OCI-LY7 (cell line): ENCODE measurements at regions not wholly inside any gene's neighbourhood (a gene's known extent, or its start where the extent isn't known, plus 50 kb on each side); places are given as distances from the start of the nearest gene placed in this dataset.
A peak's percentile ranks its signal among the peaks of the same experiment; 100 is the strongest.
"Not testable (repeated sequence)": the region's sequence is repeated elsewhere in the genome, so short reads cannot be mapped to it uniquely, and the experiment has no call there.

Experiments used
- BruUV-seq: library from RNA; stranded (reverse); fragments of 400-500 nt; replicated peaks from 2 replicates; lab custom pipeline; 2021; lab: Mats Ljungman, UMichigan
- CTCF ChIA-PET: fragments of 300-600 bp; sonication (Branson Sonifier 250); formaldehyde crosslinking; loops from one replicate; lab custom pipeline; 2022; ENCODE audit warnings: antibody characterized with exemption; ENCODE audit not compliant: unreplicated experiment; lab: Charles Lee
- POLR2A ChIA-PET: fragments of 300-600 bp; sonication (Branson Sonifier 250); formaldehyde crosslinking; loops from one replicate; lab custom pipeline; 2022; ENCODE audit warnings: antibody characterized with exemption; lab: Charles Lee
- DNase-seq: peaks from one replicate; pipeline ENCODE4 v3.0.0-alpha.2; 2015; ENCODE audit warnings: low spot score
- H2AFZ ChIP-seq: fragments of 200-600 bp; sonication (generic), shearing (Covaris generic); 2 replicates; pipeline ENCODE4 v1.6.1; 2014; ENCODE audit warnings: mild to moderate bottlenecking, antibody characterized with exemption, low read length, moderate library complexity
- H3K27ac ChIP-seq: fragments of 200-600 bp; sonication (generic); 2 replicates; pipeline ENCODE4 v1.5.1; 2014; ENCODE audit warnings: mixed run types, low read depth, mild to moderate bottlenecking, moderate library complexity, low read length, inconsistent platforms; ENCODE audit not compliant: poor library complexity, severe bottlenecking
- H3K36me3 ChIP-seq: fragments of 200-600 bp; sonication (generic); 2 replicates; pipeline ENCODE4 v1.6.1; 2014; ENCODE audit warnings: mild to moderate bottlenecking, antibody characterized with exemption, low read length, moderate library complexity, mixed read lengths; ENCODE audit not compliant: insufficient read depth
- H3K4me1 ChIP-seq: fragments of 200-600 bp; sonication (generic); 2 replicates; pipeline ENCODE4 v1.5.1; 2014; ENCODE audit warnings: mild to moderate bottlenecking, low read length; ENCODE audit not compliant: insufficient read depth, poor library complexity, severe bottlenecking
- H3K4me2 ChIP-seq: fragments of 200-600 bp; sonication (generic); 2 replicates; pipeline ENCODE4 v1.6.1; 2014; ENCODE audit warnings: mild to moderate bottlenecking, low read length
- H3K4me3 ChIP-seq: fragments of 200-600 bp; sonication (generic); 2 replicates; pipeline ENCODE4 v1.5.1; 2014; ENCODE audit warnings: mild to moderate bottlenecking, low read depth, low read length; ENCODE audit not compliant: poor library complexity, severe bottlenecking
- H3K79me2 ChIP-seq: fragments of 200-600 bp; sonication (generic); 2 replicates; pipeline ENCODE4 v1.6.1; 2016; ENCODE audit warnings: low read depth, mild to moderate bottlenecking, low read length, moderate library complexity, mixed read lengths; ENCODE audit not compliant: insufficient read depth
- H3K9me2 ChIP-seq: fragments of 200-600 bp; sonication (generic); 2 replicates; pipeline ENCODE4 v1.6.1; 2016; ENCODE audit warnings: mild to moderate bottlenecking, low read length, mixed read lengths; ENCODE audit not compliant: insufficient read depth
- H3K9me3 ChIP-seq: fragments of 200-600 bp; sonication (generic); 2 replicates; pipeline ENCODE4 v1.6.1; 2014; ENCODE audit warnings: mild to moderate bottlenecking, mixed run types, low read length, mixed read lengths
- H4K20me1 ChIP-seq: fragments of 200-600 bp; sonication (generic); 2 replicates; pipeline ENCODE4 v1.6.1; 2014; ENCODE audit warnings: mild to moderate bottlenecking, antibody characterized with exemption, low read length, moderate library complexity, mixed read lengths; ENCODE audit not compliant: insufficient read depth
- EZH2phosphoT487 ChIP-seq: fragments of 200-600 bp; sonication (generic); IDR thresholded peaks from 2 replicates; pipeline ENCODE4 v1.6.1; 2018; ENCODE audit warnings: low read depth, borderline replicate concordance, mild to moderate bottlenecking, mixed run types, antibody characterized with exemption, low read length, moderate library complexity, mixed read lengths
- intact Hi-C: fragments of 100-400 bp; cut with micrococcal nuclease; formaldehyde crosslinking; loops from one replicate; pipeline ENCODE4 v1.10.0; 2022; ENCODE audit not compliant: unreplicated experiment
- TF ChIP-seq, protein P1 (sequence below): fragments of 200-600 bp; sonication (generic); conservative IDR thresholded peaks from 2 replicates; pipeline ENCODE4 v1.5.1; 2014; ENCODE audit warnings: mild to moderate bottlenecking, antibody characterized with exemption, low read length, moderate library complexity, mixed read lengths

DNA sequence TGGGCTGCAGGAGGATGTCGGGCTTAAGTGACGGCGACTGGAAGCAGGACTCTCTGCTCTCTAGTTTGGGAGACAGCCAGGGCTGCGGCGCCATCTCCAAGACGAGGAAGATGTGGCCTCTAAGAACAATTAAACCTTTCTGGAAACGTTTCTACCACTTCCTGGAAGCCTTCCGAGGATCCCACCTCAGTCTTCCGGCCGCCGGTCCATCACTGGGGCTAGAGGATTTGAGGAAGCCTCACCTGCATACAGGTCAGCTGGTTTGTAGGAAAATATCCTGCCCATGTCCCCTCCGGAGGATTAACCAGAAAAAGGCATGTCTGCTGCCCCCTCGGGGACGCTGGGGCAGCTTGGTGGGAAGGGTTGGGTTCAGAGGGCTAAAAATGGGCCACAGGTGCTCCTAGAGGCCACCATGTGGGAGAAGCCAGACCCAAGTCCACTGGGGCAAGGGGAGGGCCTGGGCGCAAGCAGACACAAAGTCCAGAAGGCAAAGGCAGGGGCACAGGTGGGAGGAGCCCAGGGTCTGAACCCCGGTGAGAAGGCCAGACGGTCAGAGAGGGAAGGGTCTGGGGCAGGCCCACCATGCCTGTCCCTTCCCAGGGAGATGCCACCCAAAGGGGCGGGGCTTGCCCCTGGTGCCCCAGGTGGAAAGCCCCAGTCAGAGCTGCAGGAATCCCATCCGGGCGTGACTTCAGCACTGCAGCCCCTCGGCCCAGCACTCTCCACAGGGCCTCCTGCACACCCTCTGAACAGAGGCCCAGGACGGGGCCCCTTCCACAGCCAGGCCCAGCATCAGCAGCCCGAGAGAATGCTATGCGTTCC lies 82.2 kb upstream of the ID2 start:
- no peaks in the 10 kb centered on the region for H3K9me2 ChIP-seq
- H3K4me1 ChIP-seq = no peaks in the 10 kb centered on the region
- no peaks in the 10 kb centered on the region for H3K79me2 ChIP-seq
- no peaks in the 10 kb centered on the region for H4K20me1 ChIP-seq
- H2AFZ ChIP-seq = no peak overlapping the region
- TF ChIP-seq, protein P1, sequence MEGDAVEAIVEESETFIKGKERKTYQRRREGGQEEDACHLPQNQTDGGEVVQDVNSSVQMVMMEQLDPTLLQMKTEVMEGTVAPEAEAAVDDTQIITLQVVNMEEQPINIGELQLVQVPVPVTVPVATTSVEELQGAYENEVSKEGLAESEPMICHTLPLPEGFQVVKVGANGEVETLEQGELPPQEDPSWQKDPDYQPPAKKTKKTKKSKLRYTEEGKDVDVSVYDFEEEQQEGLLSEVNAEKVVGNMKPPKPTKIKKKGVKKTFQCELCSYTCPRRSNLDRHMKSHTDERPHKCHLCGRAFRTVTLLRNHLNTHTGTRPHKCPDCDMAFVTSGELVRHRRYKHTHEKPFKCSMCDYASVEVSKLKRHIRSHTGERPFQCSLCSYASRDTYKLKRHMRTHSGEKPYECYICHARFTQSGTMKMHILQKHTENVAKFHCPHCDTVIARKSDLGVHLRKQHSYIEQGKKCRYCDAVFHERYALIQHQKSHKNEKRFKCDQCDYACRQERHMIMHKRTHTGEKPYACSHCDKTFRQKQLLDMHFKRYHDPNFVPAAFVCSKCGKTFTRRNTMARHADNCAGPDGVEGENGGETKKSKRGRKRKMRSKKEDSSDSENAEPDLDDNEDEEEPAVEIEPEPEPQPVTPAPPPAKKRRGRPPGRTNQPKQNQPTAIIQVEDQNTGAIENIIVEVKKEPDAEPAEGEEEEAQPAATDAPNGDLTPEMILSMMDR = no peak
- TF ChIP-seq EZH2phosphoT487 = no peak
- no peak overlapping the region for H3K27ac ChIP-seq
- POLR2A ChIA-PET = no interaction called here
- H3K36me3 ChIP-seq = no peaks in the 10 kb centered on the region
- no peaks in the 10 kb centered on the region for H3K9me3 ChIP-seq
- H3K4me2 ChIP-seq = no peak overlapping the region
- CTCF ChIA-PET = no interaction called here
- intact Hi-C loops = no loop called here
- BruUV-seq = no TSS peak
- DNase-seq = no peak
- no peak overlapping the region for H3K4me3 ChIP-seq

- H4K20me1 ChIP-seq = no peaks in the 10 kb centered on the region
- POLR2A ChIA-PET = no interaction called here
- H3K79me2 ChIP-seq = no peaks in the 10 kb centered on the region
- BruUV-seq = no TSS peak
- H3K9me3 ChIP-seq = no peaks in the 10 kb centered on the region
- DNase-seq = no peak
- no peak overlapping the region for H3K4me3 ChIP-seq
- no peak overlapping the region for H3K27ac ChIP-seq
- intact Hi-C loops = no loop called here
- H3K4me2 ChIP-seq = no peak overlapping the region
- TF ChIP-seq, protein P1 = no peak
- no peak for TF ChIP-seq EZH2phosphoT487
- no peaks in the 10 kb centered on the region for H3K9me2 ChIP-seq
- no peak overlapping the region for H2AFZ ChIP-seq
- H3K36me3 ChIP-seq = no peaks in the 10 kb centered on the region
- CTCF ChIA-PET = no interaction called here
- H3K4me1 ChIP-seq = peaks cover under 1% of the 10 kb centered on the region
These were observed 81.4 kb upstream of the ID2 start for GRCh38 chr2:8600456-8600855.

GRCh38 chr2:8602809-8603208 lies 79.0 kb upstream of the ID2 start:
- no peak for DNase-seq
- H3K4me2 ChIP-seq = no peak overlapping the region
- H3K4me1 ChIP-seq = peaks cover 13% of the 10 kb centered on the region
- H3K79me2 ChIP-seq = no peaks in the 10 kb centered on the region
- H3K9me3 ChIP-seq = no peaks in the 10 kb centered on the region
- ChIA-PET POLR2A (no interaction called here), CTCF (no interaction called here)
- no peaks in the 10 kb centered on the region for H4K20me1 ChIP-seq
- no peak for TF ChIP-seq EZH2phosphoT487
- TF ChIP-seq, protein P1 = no peak
- intact Hi-C loops = no loop called here
- no peaks in the 10 kb centered on the region for H3K36me3 ChIP-seq
- no peaks in the 10 kb centered on the region for H3K9me2 ChIP-seq
- H3K27ac ChIP-seq = no peak overlapping the region
- no peak overlapping the region for H3K4me3 ChIP-seq
- no TSS peak for BruUV-seq
- peak overlapping the region; percentile 48; the same call in 1 of the 2 replicates for H2AFZ ChIP-seq

DNA sequence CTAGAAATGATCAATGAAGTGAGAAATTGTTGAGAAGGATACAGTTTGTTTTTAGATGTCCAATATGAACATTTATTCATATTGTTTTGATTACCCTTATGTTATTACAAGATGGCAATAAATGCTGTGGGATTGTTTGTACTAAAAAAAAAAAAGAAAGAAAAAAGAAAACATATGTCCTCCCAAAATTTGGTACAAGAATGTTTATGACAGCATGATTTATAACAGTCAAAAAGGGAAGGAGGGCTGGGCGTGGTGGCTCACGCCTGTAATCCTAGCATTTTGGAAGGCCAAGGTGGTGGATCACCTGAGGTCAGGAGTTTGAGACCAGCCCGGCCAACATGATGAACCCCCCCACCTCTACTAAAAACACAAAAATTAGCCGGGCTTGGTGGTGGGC lies 78.5 kb upstream of the ID2 start:
- H3K27ac ChIP-seq, H3K9me2 ChIP-seq, intact Hi-C loops, CTCF ChIA-PET, BruUV-seq, H3K4me2 ChIP-seq, H3K36me3 ChIP-seq, H3K79me2 ChIP-seq, H3K9me3 ChIP-seq, POLR2A ChIA-PET, H3K4me3 ChIP-seq, H4K20me1 ChIP-seq, DNase-seq, H2AFZ ChIP-seq: not testable (repeated sequence)
- H3K4me1 ChIP-seq = peaks cover 13% of the 10 kb centered on the region
